COLO829 (cell line): ENCODE measurements at regions not wholly inside any gene's neighbourhood (a gene's known extent, or its start where the extent isn't known, plus 50 kb on each side); places are given as distances from the start of the nearest gene placed in this dataset.

Experiments used
- DNase-seq: peaks from one replicate; pipeline ENCODE4 v3.0.0; 2012; ENCODE audit warnings: low spot score

DNA sequence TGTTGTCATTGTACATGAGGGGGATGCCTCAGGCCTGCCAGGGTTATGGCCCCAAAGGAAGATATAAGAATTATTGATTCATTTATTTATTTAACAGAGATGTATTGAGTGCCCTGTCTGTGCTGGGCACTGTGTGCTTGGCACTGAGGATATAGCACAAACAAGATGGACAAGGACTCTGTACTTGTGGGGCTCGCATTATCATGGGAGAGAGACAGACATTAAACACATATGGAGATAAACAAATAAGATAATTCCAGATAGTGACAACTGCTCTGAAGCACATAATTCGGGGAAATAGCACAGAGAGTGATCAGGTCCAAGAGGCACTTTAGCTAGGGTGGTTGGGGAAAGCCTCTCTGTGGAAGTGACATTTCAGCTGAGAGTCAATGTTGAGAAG lies 119.8 kb upstream of the ARHGAP20 start:
- no peak for DNase-seq

GRCh38 chr11:110830747-110831146 lies 118.5 kb upstream of the ARHGAP20 start:
- no peak for DNase-seq

- DNase-seq: no peak
Measured at GRCh38 chr11:110830344-110830743, 118.1 kb upstream of the ARHGAP20 start.

DNA sequence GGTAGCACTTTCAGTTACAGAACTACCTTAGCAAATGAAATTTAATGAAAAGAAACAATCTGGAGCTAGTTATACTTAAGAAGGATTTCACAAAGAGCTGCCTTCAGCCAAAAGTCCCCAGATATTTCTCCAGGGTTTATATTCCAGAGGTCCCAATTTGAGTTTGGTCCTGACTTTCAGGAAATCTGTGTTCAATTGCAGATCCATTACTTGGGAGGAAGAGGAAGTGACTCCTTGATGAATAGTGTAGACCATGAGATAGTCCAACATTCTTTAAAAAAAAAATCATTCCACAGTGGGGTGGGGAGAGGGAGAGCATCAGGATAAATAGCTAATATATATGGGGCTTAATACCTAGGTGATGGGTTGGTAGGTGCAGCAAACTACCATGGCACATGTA lies 117.6 kb upstream of the ARHGAP20 start:
- no peak for DNase-seq

- no peak for DNase-seq
Measured at GRCh38 chr11:110828086-110828485, 115.8 kb upstream of the ARHGAP20 start.

DNA sequence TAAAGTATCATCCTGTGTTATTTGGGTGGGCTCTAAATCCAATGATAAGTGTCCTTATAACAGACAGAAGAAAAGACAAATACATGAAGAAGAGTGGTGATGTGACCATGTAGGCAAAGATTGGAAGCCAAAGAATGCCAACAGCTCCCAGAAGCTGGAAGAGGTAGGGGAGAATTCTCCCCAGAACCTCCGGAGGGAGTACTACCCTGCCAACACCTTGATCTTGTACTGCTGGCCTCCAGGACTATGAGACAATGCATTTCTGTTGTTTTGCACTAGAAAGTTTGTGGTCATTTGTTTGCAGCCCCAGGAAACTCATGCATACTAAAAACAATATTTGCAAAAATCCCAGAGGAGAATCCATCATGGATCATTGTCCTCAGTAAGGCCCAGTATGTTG lies 115.0 kb upstream of the ARHGAP20 start:
- DNase-seq: no peak

DNA sequence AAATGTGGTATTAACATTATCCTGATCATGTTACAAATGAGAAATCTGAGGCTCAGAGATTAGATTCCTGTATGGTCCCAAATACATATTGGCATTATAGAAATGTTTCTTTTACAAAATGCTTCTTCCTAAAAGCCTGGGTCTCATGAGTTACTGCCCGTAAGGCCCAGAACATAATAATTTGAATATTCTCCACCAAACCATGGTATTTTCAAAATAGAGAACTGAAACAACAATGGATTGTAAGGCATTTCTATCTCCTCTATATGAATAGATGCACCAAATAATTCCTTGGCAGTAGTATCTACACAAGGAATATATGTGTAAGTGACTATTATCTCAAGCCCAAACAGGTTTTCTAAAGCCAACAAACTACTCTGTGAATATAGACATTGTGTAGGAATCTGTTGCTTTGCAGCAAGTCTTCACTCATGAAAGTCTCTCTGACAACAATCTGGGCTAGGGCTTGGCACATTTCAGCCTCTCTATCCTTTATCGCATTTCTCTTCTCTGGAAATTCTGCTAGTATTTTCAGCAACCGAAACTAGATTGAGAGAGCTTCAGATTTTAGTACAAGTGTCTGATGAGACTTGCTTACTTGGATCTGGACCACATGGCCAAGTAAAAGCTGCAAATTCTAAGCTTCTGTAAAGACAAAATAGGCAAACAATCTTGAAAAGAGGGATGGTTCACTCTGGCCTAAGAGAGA lies 112.8 kb upstream of the ARHGAP20 start:
- no peak for DNase-seq

DNA sequence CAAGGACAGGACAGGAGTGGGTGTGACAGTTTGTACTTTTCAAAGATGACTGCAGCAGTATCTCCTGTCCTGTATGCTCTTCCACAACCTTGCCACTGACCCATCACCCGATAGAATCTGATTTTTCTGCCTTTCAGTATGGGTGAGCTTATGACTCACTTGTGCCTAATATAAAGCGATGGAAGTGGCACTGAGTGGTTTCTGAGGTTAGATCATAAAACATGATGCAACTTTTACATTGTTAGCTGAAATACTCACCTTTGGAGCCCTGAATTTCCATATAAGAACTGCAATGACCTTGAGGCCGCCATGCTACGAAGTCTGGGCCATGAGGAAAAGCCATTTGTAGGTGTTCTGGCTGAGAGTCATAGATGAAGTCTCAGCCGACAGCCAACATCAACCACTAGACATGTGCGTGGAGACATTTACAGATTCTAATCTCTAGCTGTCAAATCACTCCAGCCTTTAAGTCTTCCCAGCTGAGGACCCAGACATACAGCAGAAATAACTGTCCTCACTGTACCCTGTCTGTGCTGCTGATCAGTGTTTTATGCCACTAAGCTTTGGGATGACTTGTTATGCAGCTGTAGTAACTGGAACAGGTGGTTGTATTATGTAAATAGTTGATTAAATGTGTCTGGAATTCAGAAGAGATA lies 105.9 kb upstream of the ARHGAP20 start:
- no peak for DNase-seq

- DNase-seq: peak; percentile 41
Measured at GRCh38 chr11:110812086-110812733, 100.0 kb upstream of the ARHGAP20 start.

GRCh38 chr11:110809417-110810199 lies 97.4 kb upstream of the ARHGAP20 start:
- no peak for DNase-seq

- DNase-seq: no peak
Measured at GRCh38 chr11:110808248-110808647, 96.0 kb upstream of the ARHGAP20 start.

DNA sequence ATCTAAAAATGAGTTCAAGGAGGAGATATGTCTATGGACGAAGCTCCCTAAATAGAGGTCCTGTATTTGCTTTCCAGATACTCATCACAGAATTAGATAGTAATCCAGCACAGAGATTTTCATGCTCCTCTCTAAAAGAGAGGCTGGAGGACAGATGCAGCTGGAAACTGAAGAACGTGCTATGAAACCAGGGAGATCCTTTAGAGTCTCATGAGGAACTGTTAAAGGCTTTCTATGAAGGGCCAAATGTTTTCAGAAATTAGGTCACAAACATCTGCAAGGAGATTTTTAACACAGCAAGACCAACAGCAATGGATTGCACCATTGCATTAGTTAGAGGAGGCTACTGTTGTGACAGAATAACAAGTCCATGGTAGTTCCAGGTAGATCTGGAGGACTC lies 95.6 kb upstream of the ARHGAP20 start:
- DNase-seq: no peak

DNA sequence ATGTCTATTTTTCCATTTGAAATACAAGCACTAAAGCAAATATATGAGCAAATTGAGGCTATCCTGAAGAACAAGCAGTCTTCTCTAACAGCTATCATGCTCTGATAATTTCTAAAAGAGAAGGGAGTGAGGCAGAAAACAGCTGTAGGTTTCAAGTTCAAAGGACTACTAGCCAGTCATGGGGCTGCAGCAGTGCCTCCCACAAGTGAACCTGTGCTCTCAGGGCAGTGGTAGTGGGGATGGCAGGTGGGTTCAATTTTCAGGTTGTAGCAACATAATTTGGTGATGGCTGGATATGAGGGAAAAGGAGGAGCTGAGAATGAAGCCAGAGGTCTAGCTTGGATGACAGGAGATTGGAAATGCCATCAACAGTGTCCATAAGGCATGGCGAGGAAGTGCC lies 93.5 kb upstream of the ARHGAP20 start:
- no peak for DNase-seq

DNA sequence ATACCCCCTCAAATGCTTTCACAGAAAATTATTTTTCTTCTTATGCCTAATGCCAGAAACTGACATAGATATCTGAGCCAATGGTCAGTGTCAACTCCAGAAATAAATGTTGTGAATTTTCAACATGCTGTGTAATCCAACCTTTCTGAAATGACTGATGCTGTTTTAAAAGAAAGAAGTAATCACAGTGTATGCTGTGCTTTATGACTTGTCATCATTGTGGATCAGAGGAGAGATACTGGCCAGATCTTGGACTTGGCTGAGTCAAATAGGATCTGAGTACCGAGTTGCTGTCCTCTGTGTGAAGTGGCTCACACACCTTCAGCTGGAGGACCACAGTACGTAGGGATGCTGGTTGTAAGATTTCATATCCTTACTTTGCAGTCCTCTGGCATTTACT lies 89.9 kb upstream of the ARHGAP20 start:
- no peak for DNase-seq

GRCh38 chr11:110801328-110801727 lies 89.1 kb upstream of the ARHGAP20 start:
- peak; percentile 32 for DNase-seq

DNA sequence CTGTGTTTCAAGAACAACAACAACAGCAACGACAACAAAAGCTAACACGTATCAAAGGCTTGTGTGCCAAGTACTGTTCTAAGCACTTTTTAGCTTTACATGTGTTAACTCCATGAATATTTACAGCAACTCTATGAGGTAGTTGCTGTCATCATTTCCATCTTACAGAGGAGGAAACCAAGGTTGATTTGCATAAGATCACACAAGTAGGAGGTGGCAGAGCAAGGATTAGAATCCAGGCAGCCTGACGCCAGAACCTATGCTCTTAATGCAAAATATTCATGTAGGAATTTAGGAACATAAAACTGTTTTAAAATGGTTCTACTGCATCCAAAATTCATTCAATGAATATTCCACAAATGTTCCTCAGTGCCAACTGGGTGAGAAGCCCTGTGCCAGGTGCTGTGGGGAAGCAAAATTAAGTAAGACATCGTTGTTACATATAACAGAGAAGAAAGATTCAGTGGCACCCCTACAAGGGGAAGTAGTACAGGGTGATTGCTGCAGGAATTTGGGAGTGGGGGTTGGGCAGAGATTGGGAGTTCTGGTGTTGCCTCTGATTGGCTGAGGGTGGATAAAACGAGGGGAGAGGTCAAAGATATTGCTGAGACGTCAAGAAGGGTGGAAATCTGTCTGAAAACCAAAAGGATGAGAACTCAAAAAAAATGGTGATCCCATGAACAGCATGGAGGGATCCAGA lies 86.1 kb upstream of the ARHGAP20 start:
- DNase-seq: no peak

- DNase-seq: no peak
Measured at GRCh38 chr11:110797453-110797852, 85.2 kb upstream of the ARHGAP20 start.

DNA sequence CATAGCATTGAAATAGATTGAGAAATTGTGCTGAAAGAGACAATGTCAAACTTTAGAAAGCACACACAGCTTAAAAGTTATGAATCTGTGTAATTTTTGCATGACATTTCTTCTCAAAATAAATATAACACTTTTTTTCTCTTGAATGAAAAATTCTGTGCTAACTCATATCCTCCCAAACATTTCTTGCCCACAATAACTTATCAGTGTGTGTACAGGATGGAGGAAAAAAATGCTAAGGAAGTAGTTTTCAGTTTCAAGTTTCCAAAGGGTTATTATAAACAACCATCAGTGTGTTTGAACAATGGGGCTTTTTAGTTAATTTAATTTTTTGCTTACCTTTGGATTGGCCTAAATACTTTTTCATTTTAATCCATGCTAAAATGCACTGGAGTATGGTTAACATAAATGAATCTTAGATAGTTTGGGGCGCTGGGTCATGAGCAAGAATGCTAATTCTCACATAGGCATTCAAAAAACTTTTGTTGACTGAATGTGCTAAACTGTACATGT lies 82.9 kb upstream of the ARHGAP20 start:
- peak; percentile 48 for DNase-seq

DNA sequence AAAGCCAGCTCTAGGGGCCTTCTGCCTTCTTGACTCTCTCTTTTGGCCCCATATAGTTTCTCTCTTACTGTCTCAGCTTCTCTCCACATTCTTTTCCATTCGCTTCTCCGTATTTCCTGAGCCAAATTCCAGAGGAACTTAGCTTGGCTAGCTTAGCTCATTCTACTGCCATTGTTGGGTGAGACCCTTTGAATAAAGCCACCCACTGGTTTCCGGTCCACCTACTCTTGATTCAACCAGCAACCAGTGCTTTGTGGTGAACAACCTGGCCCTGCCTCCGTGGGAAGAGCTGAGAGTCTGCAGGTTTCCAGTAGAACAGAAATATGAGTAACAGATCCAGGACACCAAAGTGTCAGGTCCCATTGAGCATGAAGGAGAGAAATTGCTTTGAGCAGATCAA lies 81.3 kb upstream of the ARHGAP20 start:
- DNase-seq: no peak

- no peak for DNase-seq
Measured at GRCh38 chr11:110791621-110792020, 79.4 kb upstream of the ARHGAP20 start.

- DNase-seq: no peak
Measured at GRCh38 chr11:110787680-110788079, 75.4 kb upstream of the ARHGAP20 start.
